Activated CD4-positive, alpha-beta T cell treated with anti-CD3 and anti-CD28 coated beads for 24 hours (primary cell): ENCODE measurements at regions not wholly inside any gene's neighbourhood (a gene's known extent, or its start where the extent isn't known, plus 50 kb on each side); places are given as distances from the start of the nearest gene placed in this dataset.
"Not testable (repeated sequence)": the region's sequence is repeated elsewhere in the genome, so short reads cannot be mapped to it uniquely, and the experiment has no call there.

Experiments used
- DNase-seq, 2 donors: peaks; one replicate each; pipeline ENCODE4 v3.0.0-alpha.2; 2020; ENCODE audit warnings: low read depth in 2 of 2

- no peak for DNase-seq
Observed at GRCh38 chr13:44814161-44814560, 175.1 kb downstream of the NUFIP1 start.

- DNase-seq = no peak
Observed at GRCh38 chr13:44812818-44813217, 176.5 kb downstream of the NUFIP1 start.

- DNase-seq = no peak
Observed at GRCh38 chr13:44810061-44810840, 179.0 kb downstream of the NUFIP1 start.

- no peak for DNase-seq
Observed at GRCh38 chr13:44809190-44809589, 180.1 kb downstream of the NUFIP1 start.

DNA sequence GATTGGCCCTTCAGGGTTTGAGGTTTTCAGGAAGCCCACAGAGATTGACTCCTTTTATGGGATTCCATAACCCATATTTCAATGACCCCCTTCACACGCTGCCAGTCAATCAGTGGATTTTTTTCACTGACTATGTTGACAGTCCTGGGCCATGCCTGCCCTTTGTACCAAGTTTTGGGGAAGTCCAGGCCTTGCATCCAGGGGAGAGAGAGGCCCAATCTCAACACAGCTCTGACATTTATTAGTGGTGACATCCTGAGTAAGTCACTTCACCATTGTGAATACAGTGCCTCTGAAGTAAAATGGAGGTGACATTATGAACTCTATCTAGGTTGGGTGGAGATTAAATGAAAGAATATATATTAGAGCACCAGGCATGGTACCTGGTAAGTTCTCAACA is 181.1 kb downstream of the NUFIP1 start:
- no peak for DNase-seq

DNA sequence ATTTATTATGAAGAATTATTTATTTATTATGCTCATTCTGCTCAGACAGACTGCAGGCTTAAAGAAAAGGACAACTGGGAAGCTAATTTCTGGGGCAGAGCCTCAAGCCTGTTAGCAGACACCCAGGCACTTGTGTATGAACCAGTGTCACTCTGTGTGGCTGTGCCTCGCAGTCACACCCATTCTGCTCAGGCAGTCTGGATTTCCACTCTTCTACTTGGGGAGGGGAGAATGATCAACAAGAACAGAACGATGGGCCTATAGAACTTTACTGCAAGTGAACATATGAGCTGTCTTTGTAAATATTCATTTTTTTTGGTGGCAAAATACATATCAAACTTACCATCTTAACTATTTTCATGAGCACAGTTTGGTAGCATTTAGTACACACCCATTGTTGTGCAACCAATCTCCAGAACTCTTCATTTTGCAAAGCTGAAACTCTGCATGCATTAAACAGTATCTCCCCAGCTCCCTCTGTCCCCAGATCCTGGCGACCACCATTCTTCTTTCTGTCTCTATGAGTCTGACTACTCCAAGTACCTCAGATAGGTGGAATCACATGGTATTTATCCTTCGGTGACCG is 181.7 kb downstream of the NUFIP1 start:
- no peak for DNase-seq

- no peak for DNase-seq
Observed at GRCh38 chr13:44806826-44807225, 182.4 kb downstream of the NUFIP1 start.

DNA sequence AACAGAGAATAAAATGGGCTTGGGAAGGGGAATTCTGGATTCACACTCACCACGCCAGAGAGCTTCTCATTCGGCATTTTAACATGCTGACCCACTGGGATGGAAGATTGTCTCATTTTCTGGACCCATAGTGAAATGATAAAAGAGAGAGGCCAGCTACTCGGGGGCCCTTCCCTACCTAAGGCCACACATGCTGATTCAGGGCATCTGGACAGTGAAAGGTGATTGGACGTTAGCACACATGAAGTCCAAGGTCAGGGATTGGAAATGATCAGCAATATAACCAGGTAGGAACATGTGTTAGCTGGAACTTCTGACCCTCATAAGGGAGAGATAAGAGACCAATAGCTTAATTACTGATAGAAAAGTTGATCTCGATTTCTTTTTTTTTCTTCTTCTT is 183.7 kb downstream of the NUFIP1 start:
- no peak for DNase-seq

GRCh38 chr13:44803390-44803789 is 185.9 kb downstream of the NUFIP1 start:
- DNase-seq = no peak

DNA sequence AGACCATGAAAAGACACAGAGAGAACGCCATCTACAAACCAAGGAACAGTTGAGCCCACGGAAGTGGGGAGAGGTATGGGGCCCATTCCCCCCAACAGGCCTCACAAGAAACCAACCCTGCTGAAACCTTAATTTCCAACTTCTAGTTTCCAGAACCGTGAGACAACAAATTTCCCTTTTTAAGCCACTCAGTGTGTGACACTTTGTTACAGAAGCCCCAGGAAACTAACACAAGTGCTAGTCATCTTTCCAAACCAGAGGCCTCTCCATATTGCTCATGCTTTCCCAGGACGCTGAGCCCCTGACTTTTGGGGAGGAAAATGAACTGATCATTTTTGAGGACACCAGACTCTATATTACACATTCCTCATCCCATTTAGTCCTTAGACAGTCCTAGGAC is 186.8 kb downstream of the NUFIP1 start:
- DNase-seq = no peak

DNA sequence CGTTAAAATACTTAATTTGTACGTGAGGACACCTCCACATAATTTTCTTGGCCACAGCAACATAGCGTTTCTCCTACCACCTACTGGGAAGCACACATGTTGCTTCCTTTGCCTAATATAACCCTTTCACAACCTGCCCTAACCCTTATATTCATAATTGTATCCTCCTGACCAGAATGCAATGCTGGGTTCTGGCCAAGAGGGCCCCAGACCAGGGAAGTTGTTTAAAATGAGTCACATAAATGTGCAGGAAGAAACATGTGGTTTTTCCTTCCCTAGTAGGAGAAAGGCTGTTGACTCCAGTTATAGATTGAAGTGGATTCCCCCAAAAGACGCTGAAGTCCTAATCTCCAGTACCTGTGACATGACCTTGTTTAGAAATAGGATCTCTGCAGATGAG is 187.3 kb downstream of the NUFIP1 start:
- no peak for DNase-seq

DNA sequence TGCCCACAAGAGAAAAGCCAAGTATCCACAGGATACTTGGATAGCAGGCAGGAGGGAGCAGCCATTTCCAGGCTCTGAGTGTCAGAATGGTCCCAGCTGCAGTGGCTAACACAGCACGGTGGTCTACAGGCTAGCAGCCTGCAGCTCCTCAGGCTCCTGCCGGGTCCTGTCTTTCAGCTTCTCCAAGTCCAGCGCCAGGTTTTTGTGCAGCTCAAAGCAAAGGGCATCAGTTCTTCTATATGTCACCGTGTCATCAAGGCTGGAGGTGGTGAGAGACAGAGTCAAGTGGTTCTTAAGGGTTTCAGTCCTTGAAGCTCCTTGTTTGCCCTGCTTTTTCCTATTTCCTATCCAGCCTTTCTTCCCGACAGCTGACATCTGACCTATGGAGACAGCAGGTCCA is 188.6 kb downstream of the NUFIP1 start:
- DNase-seq = no peak

DNA sequence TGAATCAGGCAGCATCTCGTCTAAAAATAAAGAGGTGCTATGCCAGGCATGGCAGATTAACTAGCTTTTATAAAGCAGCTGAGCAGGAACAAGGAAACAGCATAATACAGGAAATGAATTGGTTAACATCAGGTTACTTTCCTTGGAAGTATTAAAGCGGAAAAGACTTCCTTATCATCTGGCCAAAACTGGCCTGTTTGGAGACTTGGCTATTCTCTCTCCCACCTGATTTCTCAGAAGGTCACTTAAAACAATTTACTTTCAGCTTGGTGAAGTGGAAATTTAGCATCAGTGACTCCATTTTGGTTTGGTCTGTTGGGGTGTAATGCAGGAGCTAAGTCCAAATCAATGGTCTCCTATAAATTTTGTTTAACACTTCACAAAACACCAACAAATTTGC is 191.6 kb downstream of the NUFIP1 start:
- DNase-seq = no peak

GRCh38 chr13:44796597-44797490 is 192.4 kb downstream of the NUFIP1 start:
- no peak for DNase-seq

- not testable (repeated sequence) for DNase-seq
Observed at GRCh38 chr13:44796039-44796438, 193.2 kb downstream of the NUFIP1 start.

GRCh38 chr13:44795176-44795575 is 194.1 kb downstream of the NUFIP1 start:
- DNase-seq = no peak

DNA sequence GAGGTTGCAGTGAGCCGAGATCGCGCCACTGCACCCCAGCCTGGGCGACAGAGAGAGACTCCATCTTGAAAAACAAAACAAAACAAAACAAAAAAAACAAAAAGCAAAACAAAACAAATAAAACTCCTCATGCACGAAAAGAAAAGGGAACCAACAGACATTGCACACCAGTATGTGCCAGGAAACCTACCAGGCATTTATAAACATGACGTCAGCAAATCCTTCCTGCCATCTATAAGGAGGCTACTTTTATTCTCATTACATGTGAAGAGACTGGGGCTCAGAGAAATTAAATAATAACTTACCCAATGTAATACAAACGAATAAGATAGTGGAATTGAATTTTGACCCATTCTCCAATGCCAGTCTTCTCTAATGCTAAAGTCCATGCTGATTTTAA is 197.2 kb downstream of the NUFIP1 start:
- DNase-seq = no peak

DNA sequence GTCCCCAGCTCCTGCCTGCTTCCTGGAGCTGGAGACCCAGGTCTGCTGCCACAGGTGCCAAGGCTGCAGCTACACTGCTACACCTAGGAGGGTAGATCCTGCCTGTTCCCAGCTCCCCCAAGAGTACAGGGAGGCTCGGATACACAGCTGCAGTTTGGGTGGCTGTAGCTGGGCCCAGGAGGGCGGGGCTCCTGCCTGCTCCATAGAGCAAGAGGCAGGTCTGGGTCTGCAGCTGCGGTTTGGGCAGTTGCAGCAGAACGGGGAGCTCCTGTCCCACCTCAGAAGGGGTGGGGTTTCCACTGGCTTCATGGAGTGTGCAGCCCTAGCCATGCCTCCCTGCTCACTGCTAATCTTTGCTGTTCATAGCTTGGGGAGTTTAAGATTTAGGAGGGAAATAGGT is 199.0 kb downstream of the NUFIP1 start:
- no peak for DNase-seq

GRCh38 chr13:44787617-44788016 is 201.7 kb downstream of the NUFIP1 start:
- no peak for DNase-seq

- DNase-seq = no peak
Observed at GRCh38 chr13:44786756-44787155, 202.5 kb downstream of the NUFIP1 start.

DNA sequence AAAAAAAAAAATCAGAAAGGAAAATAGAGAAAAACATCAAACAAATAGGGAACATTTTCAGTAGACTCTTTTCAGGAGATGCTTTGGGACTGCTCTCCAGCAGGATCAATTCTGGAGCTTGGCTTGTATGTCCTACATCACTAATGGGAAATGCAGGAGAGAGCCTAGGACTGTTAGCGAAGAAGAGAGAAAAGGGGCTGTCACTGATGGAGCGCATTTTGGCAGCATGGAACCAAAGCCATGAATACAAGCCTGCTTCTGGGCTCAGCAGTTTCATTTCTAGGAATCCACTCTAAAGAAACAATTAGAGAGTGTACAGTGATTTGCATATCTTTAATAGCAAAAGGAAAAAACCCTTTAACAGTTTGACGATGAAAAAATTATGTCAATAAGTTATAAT is 203.9 kb downstream of the NUFIP1 start:
- DNase-seq = no peak

DNA sequence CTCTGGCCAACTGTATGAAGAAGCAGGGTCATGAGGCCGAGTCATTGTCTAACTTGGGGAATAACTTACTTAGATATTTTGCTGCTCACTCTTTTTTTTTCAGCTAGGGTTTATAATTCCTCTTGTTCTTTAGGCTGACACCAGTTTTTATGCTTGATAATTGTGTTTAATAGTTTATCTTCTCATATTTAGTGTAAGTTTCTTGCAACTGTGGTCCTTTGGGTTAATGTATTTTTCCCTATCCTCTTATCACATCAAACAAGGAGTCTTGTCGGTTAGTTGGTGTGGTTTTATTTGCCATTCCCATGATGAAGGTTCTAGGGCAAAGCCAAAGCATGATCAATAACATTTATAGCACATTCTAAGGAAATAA is 204.6 kb downstream of the NUFIP1 start:
- no peak for DNase-seq
